ENCODE measurements at regions not wholly inside any gene's neighbourhood (a gene's known extent, or its start where the extent isn't known, plus 50 kb on each side); places are given as distances from the start of the nearest gene placed in this dataset.
"Not testable (repeated sequence)": the region's sequence is repeated elsewhere in the genome, so short reads cannot be mapped to it uniquely, and the experiment has no call there.

GRCh38 chr13:50387051-50387581 is 371.9 kb downstream of the KCNRG start:
- peak; percentile 66 for DNase-seq (ENCODE audit: low spot score)

GRCh38 chr13:50388481-50388880 is 373.2 kb downstream of the KCNRG start:
- DNase-seq (ENCODE audit: low spot score), result no peak

- no peak for DNase-seq (ENCODE audit: low spot score)
Measured at GRCh38 chr13:50389726-50390125, 374.5 kb downstream of the KCNRG start.

GRCh38 chr13:50390503-50391248 is 375.4 kb downstream of the KCNRG start:
- DNase-seq (ENCODE audit: low spot score), result no peak

GRCh38 chr13:50392977-50393376 is 377.7 kb downstream of the KCNRG start:
- DNase-seq (ENCODE audit: low spot score), result no peak

- DNase-seq (ENCODE audit: low spot score), result no peak
Measured at GRCh38 chr13:50393628-50394027, 378.4 kb downstream of the KCNRG start.

GRCh38 chr13:50396001-50396400 is 380.8 kb downstream of the KCNRG start:
- no peak for DNase-seq (ENCODE audit: low spot score)

- DNase-seq (ENCODE audit: low spot score), result not testable (repeated sequence)
Measured at GRCh38 chr13:50396618-50397017, 381.4 kb downstream of the KCNRG start.

- DNase-seq (ENCODE audit: low spot score), result no peak
Measured at GRCh38 chr13:50400035-50400726, 384.9 kb downstream of the KCNRG start.

- DNase-seq (ENCODE audit: low spot score), result peak; percentile 76
Measured at GRCh38 chr13:50401049-50401505, 385.8 kb downstream of the KCNRG start.

GRCh38 chr13:50401721-50402465 is 386.6 kb downstream of the KCNRG start:
- DNase-seq (ENCODE audit: low spot score), result peak; percentile 46

GRCh38 chr13:50403311-50403710 is 388.1 kb downstream of the KCNRG start:
- no peak for DNase-seq (ENCODE audit: low spot score)

- no peak for DNase-seq (ENCODE audit: low spot score)
Measured at GRCh38 chr13:50404116-50404515, 388.9 kb downstream of the KCNRG start.

- DNase-seq (ENCODE audit: low spot score), result no peak
Measured at GRCh38 chr13:50404769-50405168, 389.5 kb downstream of the KCNRG start.

- no peak for DNase-seq (ENCODE audit: low spot score)
Measured at GRCh38 chr13:50406831-50407230, 391.6 kb downstream of the KCNRG start.

- DNase-seq (ENCODE audit: low spot score), result no peak
Measured at GRCh38 chr13:50408068-50408467, 392.8 kb downstream of the KCNRG start.

- DNase-seq (ENCODE audit: low spot score), result no peak
Measured at GRCh38 chr13:50409220-50409619, 394.0 kb downstream of the KCNRG start.

GRCh38 chr13:50410921-50411746 is 395.9 kb downstream of the KCNRG start:
- DNase-seq (ENCODE audit: low spot score), result peak; percentile 89

- no peak for DNase-seq (ENCODE audit: low spot score)
Measured at GRCh38 chr13:50412046-50412617, 396.9 kb downstream of the KCNRG start.

GRCh38 chr13:50414640-50415039 is 399.4 kb downstream of the KCNRG start:
- no peak for DNase-seq (ENCODE audit: low spot score)

GRCh38 chr13:50415428-50415827 is 400.2 kb downstream of the KCNRG start:
- DNase-seq (ENCODE audit: low spot score), result no peak
